Neural crest cell (in vitro differentiated cells): ENCODE measurements at regions not wholly inside any gene's neighbourhood (a gene's known extent, or its start where the extent isn't known, plus 50 kb on each side); places are given as distances from the start of the nearest gene placed in this dataset.

Experiments
- DNase-seq: peaks from one replicate; pipeline ENCODE4 v3.0.0; 2021; ENCODE audit warnings: low read depth, mixed read lengths, low spot score
- H3K27ac Mint-ChIP-seq: one replicate; pipeline ENCODE4 v1.8.0; 2021; ENCODE audit warnings: mild to moderate bottlenecking, mixed read lengths; ENCODE audit not compliant: unreplicated experiment
- H3K27me3 Mint-ChIP-seq: 2 replicates; pipeline ENCODE4 v1.8.0; 2021; ENCODE audit warnings: low read depth, mild to moderate bottlenecking, mixed read lengths
- H3K36me3 Mint-ChIP-seq: 2 replicates; pipeline ENCODE4 v1.8.0; 2021; ENCODE audit warnings: low read depth, mild to moderate bottlenecking, mixed read lengths
- H3K4me1 Mint-ChIP-seq: 2 replicates; pipeline ENCODE4 v1.8.0; 2021; ENCODE audit warnings: mixed read lengths
- H3K4me3 Mint-ChIP-seq: one replicate; pipeline ENCODE4 v1.8.0; 2021; ENCODE audit warnings: mild to moderate bottlenecking, mixed read lengths
- H3K9me3 Mint-ChIP-seq: 2 replicates; pipeline ENCODE4 v1.8.0; 2021; ENCODE audit warnings: mixed read lengths
- CTCF ChIP-seq: fragments of 200-600 bp; sonication (generic); conservative IDR thresholded peaks from 2 replicates; pipeline ENCODE4 v1.5.0; 2021; ENCODE audit warnings: antibody characterized with exemption, mild to moderate bottlenecking

GRCh38 chr10:132136097-132136521, 50.6 kb upstream of the DPYSL4 start:
- H3K27ac Mint-ChIP-seq = no peak overlapping the region
- H3K4me1 Mint-ChIP-seq = peaks cover 4% of the 10 kb centered on the region
- H3K27me3 Mint-ChIP-seq = no peaks in the 10 kb centered on the region
- no peaks in the 10 kb centered on the region for H3K9me3 Mint-ChIP-seq
- no peak overlapping the region for H3K4me3 Mint-ChIP-seq
- no peak for TF ChIP-seq CTCF
- no peak for DNase-seq
- no peaks in the 10 kb centered on the region for H3K36me3 Mint-ChIP-seq

GRCh38 chr10:132136689-132137088, 50.1 kb upstream of the DPYSL4 start:
- peak overlapping the region; percentile 43 for H3K27ac Mint-ChIP-seq
- peaks cover 4% of the 10 kb centered on the region for H3K4me1 Mint-ChIP-seq
- H3K4me3 Mint-ChIP-seq = no peak overlapping the region
- TF ChIP-seq CTCF = no peak
- H3K27me3 Mint-ChIP-seq = no peaks in the 10 kb centered on the region
- H3K36me3 Mint-ChIP-seq = no peaks in the 10 kb centered on the region
- DNase-seq = no peak
- H3K9me3 Mint-ChIP-seq = no peaks in the 10 kb centered on the region
